Spleen (tissue), 11 donors: ENCODE measurements at regions not wholly inside any gene's neighbourhood (a gene's known extent, or its start where the extent isn't known, plus 50 kb on each side); places are given as distances from the start of the nearest gene placed in this dataset.

ENCODE experiments used
- DNase-seq: peaks from one replicate; pipeline ENCODE4 v3.0.0-alpha.2; 2020
- H3K27ac ChIP-seq, 8 donors: fragments of 200-600 bp; sonication (generic) in 7 of 8; 1 replicate in 4 of 8; 2 replicates in 4 of 8; pipeline versions ENCODE4 v1.5.0 to v1.8.0; 2016 to 2021; ENCODE audit warnings: inconsistent platforms in 4 of 8, mild to moderate bottlenecking in 4 of 8, moderate library complexity in 1 of 8
- H3K27me3 ChIP-seq, 7 donors: fragments of 200-600 bp; sonication (generic) in 6 of 7; replicated peaks in 1 of 7; 1 replicate in 4 of 7; 2 replicates in 3 of 7; pipeline versions ENCODE4 v1.5.0 to v1.8.0; 2016 to 2021; ENCODE audit warnings: inconsistent platforms in 3 of 7, mild to moderate bottlenecking in 1 of 7
- H3K36me3 ChIP-seq, 6 donors: fragments of 200-600 bp; sonication (generic) in 5 of 6; 1 replicate in 4 of 6; 2 replicates in 2 of 6; pipeline versions ENCODE4 v1.5.0 to v1.8.0; 2016 to 2021; ENCODE audit warnings: inconsistent platforms in 2 of 6
- H3K4me1 ChIP-seq, 6 donors: fragments of 200-600 bp; sonication (generic) in 5 of 6; 1 replicate in 3 of 6; 2 replicates in 3 of 6; pipeline versions ENCODE4 v1.5.0 to v1.8.0; 2016 to 2021; ENCODE audit warnings: inconsistent platforms in 3 of 6
- H3K4me3 ChIP-seq, 8 donors: fragments of 200-600 bp; sonication (generic) in 7 of 8; 1 replicate in 4 of 8; 2 replicates in 4 of 8; pipeline versions ENCODE4 v1.5.0 to v1.8.0; 2016 to 2021; ENCODE audit warnings: inconsistent platforms in 4 of 8, mild to moderate bottlenecking in 4 of 8, moderate library complexity in 2 of 8
- H3K9me3 ChIP-seq, 8 donors: fragments of 200-600 bp; sonication (generic) in 7 of 8; 1 replicate in 4 of 8; 2 replicates in 4 of 8; pipeline versions ENCODE4 v1.5.0 to v1.8.0; 2016 to 2021; ENCODE audit warnings: inconsistent platforms in 4 of 8
- CTCF ChIP-seq, 11 experiments: fragments of 200-600 bp in 7 of 11; fragments of 450-650 bp in 4 of 11; sonication (generic) in 4 of 11; IDR thresholded peaks in 8 of 11; conservative IDR thresholded peaks in 3 of 11; 1 replicate in 7 of 11; 2 replicates in 4 of 11; pipeline versions ENCODE4 v1.4.0 to v1.8.0; 2016 to 2021; ENCODE audit warnings: antibody characterized with exemption in 11 of 11, inconsistent platforms in 4 of 11, mild to moderate bottlenecking in 1 of 11
- POLR2A ChIP-seq, 3 donors: fragments of 450-650 bp; IDR thresholded peaks; one replicate each; pipeline ENCODE4 v1.5.1; 2017; ENCODE audit warnings: antibody characterized with exemption in 3 of 3, mild to moderate bottlenecking in 1 of 3
- POLR2AphosphoS5 ChIP-seq, 3 donors: sonication (generic); formaldehyde crosslinking; IDR thresholded peaks; one replicate each; pipeline ENCODE4 v1.5.1; 2017; ENCODE audit warnings: antibody characterized with exemption in 3 of 3
- WGBS, 5 donors: extraction: QIAGEN DNeasy Blood & Tissue Kit in 3 of 5; methylation state at CpG; one replicate each; pipeline versions ENCODE4 v1.1.5 to v1.1.7; 2013 to 2018; 5-methylcytosine and 5-hydroxymethylcytosine counted together
- intact Hi-C: fragments of 100-400 bp; cut with DNase I; formaldehyde crosslinking; loops from one replicate; pipeline ENCODE4 v1.15.0; 2023; ENCODE audit warnings: low total_unique reads
- donor health status: healthy with polysubstance abuse.
- donor health status: DM: no; HTN: no; CAD: no; lungs with moderate emphysema.
- donor health status: DM: no; HTN: no; CAD: no.
- donor health status: Bipolar disorder and iron deficiency.
- donor health status: healthy.
- donor health status: DM: no; HTN: no; CAD: no.
- donor health status: DM: yes; HTN: yes; CAD: no.

- intact Hi-C loops: no loop called here
- Histone ChIP-seq H3K27me3 (no peaks in the 10 kb centered on the region), H3K4me3 (no peak overlapping the region), H3K27ac (no peak overlapping the region), H3K36me3 (no peaks in the 10 kb centered on the region), H3K4me1 (no peaks in the 10 kb centered on the region), H3K9me3 (no peaks in the 10 kb centered on the region)
- 85 to 93% (median 87%) methylated on average over 3 of the region's 3 CpGs for WGBS, 5 donors
- TF ChIP-seq POLR2AphosphoS5 (IDR thresholded peaks at IDR 0.05): no peak
- TF ChIP-seq POLR2A (IDR thresholded peaks at IDR 0.05): no peak
- TF ChIP-seq CTCF (IDR thresholded peaks at IDR 0.05 in 8 of 11, conservative IDR thresholded peaks at IDR 0.05 in 3 of 11): no peak
- no peak for DNase-seq
Observed at GRCh38 chr14:89648510-89648909, 231.5 kb upstream of the FOXN3 start.

GRCh38 chr14:89646971-89647370, 229.9 kb upstream of the FOXN3 start:
- H3K27me3 ChIP-seq: no peaks in the 10 kb centered on the region
- TF ChIP-seq POLR2A (IDR thresholded peaks at IDR 0.05): no peak
- no peak for TF ChIP-seq POLR2AphosphoS5 (IDR thresholded peaks at IDR 0.05)
- no peak for TF ChIP-seq CTCF (IDR thresholded peaks at IDR 0.05 in 8 of 11, conservative IDR thresholded peaks at IDR 0.05 in 3 of 11)

GRCh38 chr14:89644641-89645040, 227.6 kb upstream of the FOXN3 start:
- TF ChIP-seq POLR2A (IDR thresholded peaks at IDR 0.05) (no peak), CTCF (IDR thresholded peaks at IDR 0.05 in 8 of 11, conservative IDR thresholded peaks at IDR 0.05 in 3 of 11) (no peak), POLR2AphosphoS5 (IDR thresholded peaks at IDR 0.05) (no peak)
- WGBS, 5 donors: 86 to 97% (median 94%) methylated on average over 4 of the region's 4 CpGs
- Histone ChIP-seq H3K27ac (no peak overlapping the region), H3K4me1 (peaks cover 0 to 13% (median 1%) of the 10 kb centered on the region in 6 donors), H3K4me3 (no peak overlapping the region), H3K9me3 (peaks cover 0 to 4% (median 0%) of the 10 kb centered on the region in 8 donors), H3K36me3 (no peaks in the 10 kb centered on the region), H3K27me3 (no peaks in the 10 kb centered on the region)
- no peak for DNase-seq
- intact Hi-C loops: no loop called here

More at GRCh38 chr14:89646971-89647370, 229.9 kb upstream of the FOXN3 start:
- intact Hi-C loops: no loop called here
- Histone ChIP-seq H3K4me3 (no peak overlapping the region), H3K36me3 (no peaks in the 10 kb centered on the region), H3K9me3 (no peaks in the 10 kb centered on the region), H3K27ac (no peak overlapping the region), H3K4me1 (peaks cover 0 to under 1% (median 0%) of the 10 kb centered on the region in 6 donors)
- WGBS, 5 donors: 82 to 98% (median 91%) methylated on average over 1 of the region's 1 CpG
- DNase-seq: no peak

GRCh38 chr14:89641495-89642175, 224.6 kb upstream of the FOXN3 start:
- Histone ChIP-seq H3K36me3 (no peaks in the 10 kb centered on the region), H3K27ac (peak overlapping the region in 6 of 8 donors; percentile 15 to 72 (median 57)), H3K9me3 (peaks cover 0 to 11% (median 0%) of the 10 kb centered on the region in 8 donors), H3K4me3 (peak overlapping the region in 1 of 8 donors; percentile 19), H3K27me3 (no peaks in the 10 kb centered on the region), H3K4me1 (peaks cover 0 to 23% (median 3%) of the 10 kb centered on the region in 6 donors)
- TF ChIP-seq CTCF (IDR thresholded peaks at IDR 0.05 in 8 of 11, conservative IDR thresholded peaks at IDR 0.05 in 3 of 11) (no peak), POLR2AphosphoS5 (IDR thresholded peaks at IDR 0.05) (no peak), POLR2A (IDR thresholded peaks at IDR 0.05) (no peak)
- DNase-seq: no peak
- 64 to 70% (median 66%) methylated on average over 8 of the region's 8 CpGs for WGBS, 5 donors
- intact Hi-C loops: no loop called here
